Glutamatergic neuron (in vitro differentiated cells): ENCODE measurements at regions not wholly inside any gene's neighbourhood (a gene's known extent, or its start where the extent isn't known, plus 50 kb on each side); places are given as distances from the start of the nearest gene placed in this dataset.

ENCODE experiments used
- DNase-seq: peaks from one replicate; pipeline ENCODE4 v3.0.0; 2022
- H3K27ac Mint-ChIP-seq: one replicate; pipeline ENCODE4 v1.8.0; 2020; ENCODE audit warnings: mild to moderate bottlenecking, mixed read lengths, inconsistent platforms; ENCODE audit not compliant: unreplicated experiment
- H3K27me3 Mint-ChIP-seq: one replicate; pipeline ENCODE4 v1.8.0; 2020; ENCODE audit warnings: mild to moderate bottlenecking, moderate library complexity, mixed read lengths, inconsistent platforms; ENCODE audit not compliant: unreplicated experiment
- H3K36me3 Mint-ChIP-seq: one replicate; pipeline ENCODE4 v1.8.0; 2020; ENCODE audit warnings: mild to moderate bottlenecking, mixed read lengths, inconsistent platforms; ENCODE audit not compliant: unreplicated experiment
- H3K4me1 Mint-ChIP-seq: one replicate; pipeline ENCODE4 v1.8.0; 2020; ENCODE audit warnings: mild to moderate bottlenecking, low read depth, mixed read lengths, inconsistent platforms; ENCODE audit not compliant: unreplicated experiment
- H3K4me3 Mint-ChIP-seq: one replicate; pipeline ENCODE4 v1.8.0; 2020; ENCODE audit warnings: mild to moderate bottlenecking, mixed read lengths, inconsistent platforms; ENCODE audit not compliant: unreplicated experiment
- H3K9me3 Mint-ChIP-seq: one replicate; pipeline ENCODE4 v1.8.0; 2020; ENCODE audit warnings: mild to moderate bottlenecking, moderate library complexity, mixed read lengths, inconsistent platforms; ENCODE audit not compliant: unreplicated experiment
- CTCF ChIP-seq: fragments of 200-600 bp; sonication (generic); IDR thresholded peaks from one replicate; pipeline ENCODE4 v1.5.0; 2021; ENCODE audit not compliant: partially characterized antibody, unreplicated experiment

GRCh38 chr5:174984863-174985262, 260.5 kb downstream of the MSX2 start:
- Mint-ChIP-seq H3K36me3 (no peaks in the 10 kb centered on the region), H3K4me3 (no peak overlapping the region), H3K27ac (no peak overlapping the region), H3K27me3 (no peaks in the 10 kb centered on the region), H3K4me1 (no peaks in the 10 kb centered on the region), H3K9me3 (no peaks in the 10 kb centered on the region)
- no peak for TF ChIP-seq CTCF
- DNase-seq = no peak

DNA sequence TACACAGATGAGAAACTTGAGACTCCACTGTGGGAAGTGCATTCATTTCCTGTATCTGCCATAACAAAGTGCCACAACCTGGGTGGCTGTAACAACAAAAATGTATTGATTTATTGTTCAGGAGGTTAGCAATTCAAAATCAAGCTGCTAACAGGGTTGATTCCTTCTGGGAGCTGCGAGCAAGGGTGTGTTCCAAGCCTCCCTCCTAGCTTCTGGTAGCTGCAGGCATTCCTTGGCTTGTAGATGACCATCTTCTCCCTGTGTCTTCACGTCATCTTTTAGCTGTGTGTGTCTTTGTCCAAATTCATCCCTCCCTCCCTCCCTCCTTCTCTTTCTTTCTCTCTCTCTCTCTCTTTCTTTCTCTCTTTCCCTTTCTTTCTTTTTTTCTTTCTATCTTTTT, 258.1 kb downstream of the MSX2 start:
- H3K27ac Mint-ChIP-seq = no peak overlapping the region
- H3K4me1 Mint-ChIP-seq = no peaks in the 10 kb centered on the region
- no peaks in the 10 kb centered on the region for H3K9me3 Mint-ChIP-seq
- H3K4me3 Mint-ChIP-seq = no peak overlapping the region
- H3K36me3 Mint-ChIP-seq = no peaks in the 10 kb centered on the region
- no peak for DNase-seq
- no peak for TF ChIP-seq CTCF
- H3K27me3 Mint-ChIP-seq = no peaks in the 10 kb centered on the region

GRCh38 chr5:174981416-174981815, 257.0 kb downstream of the MSX2 start:
- Mint-ChIP-seq H3K4me1 (no peaks in the 10 kb centered on the region), H3K4me3 (no peak overlapping the region), H3K27me3 (no peaks in the 10 kb centered on the region), H3K27ac (no peak overlapping the region), H3K9me3 (no peaks in the 10 kb centered on the region), H3K36me3 (no peaks in the 10 kb centered on the region)
- no peak for DNase-seq
- no peak for TF ChIP-seq CTCF

- Mint-ChIP-seq H3K4me1 (no peaks in the 10 kb centered on the region), H3K9me3 (no peaks in the 10 kb centered on the region), H3K27ac (no peak overlapping the region), H3K4me3 (no peak overlapping the region), H3K36me3 (no peaks in the 10 kb centered on the region), H3K27me3 (no peaks in the 10 kb centered on the region)
- no peak for TF ChIP-seq CTCF
- DNase-seq = no peak
Observed at GRCh38 chr5:174980952-174981351, 256.6 kb downstream of the MSX2 start.

DNA sequence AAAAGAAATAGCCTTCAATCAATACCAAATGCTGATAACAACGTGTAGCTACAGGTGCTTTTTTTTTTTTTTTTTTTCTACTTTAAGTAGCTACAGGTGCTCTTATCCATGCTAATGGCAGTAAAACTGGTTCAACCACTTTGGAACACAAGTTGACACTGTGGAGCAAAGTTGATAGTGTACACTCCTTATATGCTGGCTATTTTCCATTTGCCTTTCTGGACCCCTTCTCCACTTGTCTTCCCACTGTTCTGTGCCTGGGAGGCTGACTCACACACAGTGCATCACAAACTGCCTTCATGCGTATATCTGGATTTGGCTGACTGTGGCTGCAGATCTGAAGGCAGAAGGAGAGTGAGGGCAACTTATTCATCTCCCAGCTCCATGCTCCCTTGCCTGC, 247.9 kb downstream of the MSX2 start:
- H3K4me1 Mint-ChIP-seq = peaks cover 6% of the 10 kb centered on the region
- H3K36me3 Mint-ChIP-seq = peaks cover 17% of the 10 kb centered on the region
- peaks cover 2% of the 10 kb centered on the region for H3K9me3 Mint-ChIP-seq
- no peaks in the 10 kb centered on the region for H3K27me3 Mint-ChIP-seq
- no peak overlapping the region for H3K27ac Mint-ChIP-seq
- no peak for TF ChIP-seq CTCF
- DNase-seq = no peak
- H3K4me3 Mint-ChIP-seq = no peak overlapping the region
